K562 (cell line): ENCODE measurements at regions not wholly inside any gene's neighbourhood (a gene's known extent, or its start where the extent isn't known, plus 50 kb on each side); places are given as distances from the start of the nearest gene placed in this dataset.

Source experiments
- BRF2 ChIP-seq: IDR thresholded peaks from 3 replicates; pipeline ENCODE4 v1.6.1; 2011; ENCODE audit warnings: borderline replicate concordance, mild to moderate bottlenecking; ENCODE audit not compliant: insufficient read length, insufficient read depth
- DACH1 ChIP-seq: fragments of 450-650 bp; IDR thresholded peaks from 2 replicates; pipeline ENCODE4 v1.6.1; 2018; ENCODE audit not compliant: partially characterized antibody
- ESRRB ChIP-seq: fragments of 250-450 bp; sonication (Bioruptor Pico); IDR thresholded peaks from 2 replicates; pipeline ENCODE4 v1.5.0; 2020; ENCODE audit warnings: mild to moderate bottlenecking, moderate library complexity, borderline replicate concordance
- HDAC6 ChIP-seq: IDR thresholded peaks from 2 replicates; pipeline ENCODE4 v1.6.1; 2012; ENCODE audit warnings: low read depth, mild to moderate bottlenecking, control low read depth, inconsistent platforms, low read length, moderate library complexity
- KLF10 ChIP-seq: fragments of 250-450 bp; sonication (Bioruptor Pico); IDR thresholded peaks from 2 replicates; pipeline ENCODE4 v1.6.1; 2021; ENCODE audit warnings: matching md5 sums
- MGA ChIP-seq: fragments of 450-650 bp; IDR thresholded peaks from 2 replicates; pipeline ENCODE4 v1.6.1; 2016; ENCODE audit warnings: mild to moderate bottlenecking, moderate library complexity
- SAP30 ChIP-seq: fragments of 200-600 bp; sonication (generic); IDR thresholded peaks from 2 replicates; pipeline ENCODE4 v1.6.1; 2012; ENCODE audit warnings: borderline replicate concordance, low read depth, mild to moderate bottlenecking, moderate library complexity, low read length, control low read depth, inconsistent platforms; ENCODE audit not compliant: insufficient read depth, poor library complexity, severe bottlenecking
- TSC22D4 ChIP-seq: fragments of 450-650 bp; IDR thresholded peaks from 2 replicates; pipeline ENCODE4 v1.6.1; 2016; ENCODE audit warnings: missing genetic modification characterization, missing biosample characterization, control low read depth
- VEZF1 ChIP-seq: fragments of 200-800 bp; sonication (Bioruptor generic); IDR thresholded peaks from 2 replicates; pipeline ENCODE4 v1.6.1; 2017; ENCODE audit warnings: missing genetic modification characterization, missing compliant biosample characterization

GRCh38 chr5:37994729-37995128, 154.9 kb upstream of the GDNF start (continued):
- no peak for TF ChIP-seq MGA
- TF ChIP-seq VEZF1 (CRISPR knock-in tag) = no peak
- TF ChIP-seq ESRRB (CRISPR knock-in tag) = no peak
- no peak for TF ChIP-seq BRF2
- TF ChIP-seq SAP30 = no peak
- no peak for TF ChIP-seq DACH1
- TF ChIP-seq TSC22D4 = no peak
- TF ChIP-seq KLF10 (CRISPR knock-in tag) = no peak
- no peak for TF ChIP-seq HDAC6
- TF ChIP-seq, all 486 proteins: peak for 0
